ENCODE measurements at regions not wholly inside any gene's neighbourhood (a gene's known extent, or its start where the extent isn't known, plus 50 kb on each side); places are given as distances from the start of the nearest gene placed in this dataset.

- no peak for TF ChIP-seq PPARA (CRISPR knock-in tag; IDR thresholded peaks at IDR 0.05; ENCODE audit: borderline replicate concordance)
- TF ChIP-seq, protein P1, sequence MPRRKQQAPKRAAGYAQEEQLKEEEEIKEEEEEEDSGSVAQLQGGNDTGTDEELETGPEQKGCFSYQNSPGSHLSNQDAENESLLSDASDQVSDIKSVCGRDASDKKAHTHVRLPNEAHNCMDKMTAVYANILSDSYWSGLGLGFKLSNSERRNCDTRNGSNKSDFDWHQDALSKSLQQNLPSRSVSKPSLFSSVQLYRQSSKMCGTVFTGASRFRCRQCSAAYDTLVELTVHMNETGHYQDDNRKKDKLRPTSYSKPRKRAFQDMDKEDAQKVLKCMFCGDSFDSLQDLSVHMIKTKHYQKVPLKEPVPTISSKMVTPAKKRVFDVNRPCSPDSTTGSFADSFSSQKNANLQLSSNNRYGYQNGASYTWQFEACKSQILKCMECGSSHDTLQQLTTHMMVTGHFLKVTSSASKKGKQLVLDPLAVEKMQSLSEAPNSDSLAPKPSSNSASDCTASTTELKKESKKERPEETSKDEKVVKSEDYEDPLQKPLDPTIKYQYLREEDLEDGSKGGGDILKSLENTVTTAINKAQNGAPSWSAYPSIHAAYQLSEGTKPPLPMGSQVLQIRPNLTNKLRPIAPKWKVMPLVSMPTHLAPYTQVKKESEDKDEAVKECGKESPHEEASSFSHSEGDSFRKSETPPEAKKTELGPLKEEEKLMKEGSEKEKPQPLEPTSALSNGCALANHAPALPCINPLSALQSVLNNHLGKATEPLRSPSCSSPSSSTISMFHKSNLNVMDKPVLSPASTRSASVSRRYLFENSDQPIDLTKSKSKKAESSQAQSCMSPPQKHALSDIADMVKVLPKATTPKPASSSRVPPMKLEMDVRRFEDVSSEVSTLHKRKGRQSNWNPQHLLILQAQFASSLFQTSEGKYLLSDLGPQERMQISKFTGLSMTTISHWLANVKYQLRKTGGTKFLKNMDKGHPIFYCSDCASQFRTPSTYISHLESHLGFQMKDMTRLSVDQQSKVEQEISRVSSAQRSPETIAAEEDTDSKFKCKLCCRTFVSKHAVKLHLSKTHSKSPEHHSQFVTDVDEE (CRISPR knock-in tag; IDR thresholded peaks at IDR 0.05), result no peak
Measured at GRCh38 chr4:67256388-67257043, 288.8 kb downstream of the CENPC start.
